T-helper 17 cell (primary cell): ENCODE measurements at regions not wholly inside any gene's neighbourhood (a gene's known extent, or its start where the extent isn't known, plus 50 kb on each side); places are given as distances from the start of the nearest gene placed in this dataset.

Experiments
- ATAC-seq: fragments of 150-1000 bp; cut with Tn5 transposase; 2 replicates; pipeline ENCODE4 v1.10.0; 2021; ENCODE audit warnings: mild to moderate bottlenecking, moderate library complexity
- DNase-seq, 3 donors: peaks; one replicate each; pipeline versions ENCODE4 v3.0.0 to v3.0.0-alpha.2; 2020 to 2021
- H3K9me3 ChIP-seq: one replicate; pipeline ENCODE4 v1.7.0; 2013; ENCODE audit warnings: low read length, mild to moderate bottlenecking; ENCODE audit not compliant: control insufficient read depth, poor library complexity, severe bottlenecking
- H3K27ac Mint-ChIP-seq: one replicate; pipeline ENCODE4 v1.8.0; 2022; ENCODE audit warnings: mild to moderate bottlenecking, moderate library complexity, mixed read lengths
- H3K27me3 Mint-ChIP-seq: one replicate; pipeline ENCODE4 v1.8.0; 2022; ENCODE audit warnings: mixed read lengths
- H3K36me3 Mint-ChIP-seq: one replicate; pipeline ENCODE4 v1.8.0; 2022; ENCODE audit warnings: low read depth, mixed read lengths
- H3K4me1 Mint-ChIP-seq: one replicate; pipeline ENCODE4 v1.8.0; 2022; ENCODE audit warnings: mild to moderate bottlenecking, mixed read lengths
- H3K4me3 Mint-ChIP-seq: one replicate; pipeline ENCODE4 v1.8.0; 2022; ENCODE audit warnings: mild to moderate bottlenecking, moderate library complexity, mixed read lengths

DNA sequence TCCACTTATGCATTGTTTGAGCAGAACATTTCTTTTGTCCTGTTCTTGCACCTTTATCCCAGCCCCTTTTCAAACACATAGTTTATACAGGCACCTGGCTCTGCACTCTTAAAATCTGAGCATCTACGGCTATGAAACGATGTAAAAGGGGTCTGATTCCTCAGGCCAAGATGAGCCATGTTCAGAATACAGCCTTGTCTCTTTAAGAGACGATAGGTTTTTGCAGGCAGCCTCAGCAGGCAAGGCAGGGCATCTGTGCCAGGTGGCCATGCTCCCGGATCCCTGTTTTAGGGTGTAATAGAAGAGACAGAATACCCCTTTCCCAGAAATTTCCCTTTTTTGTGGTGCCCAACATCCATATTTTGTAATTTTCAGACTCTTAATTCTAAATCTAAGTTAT lies 89.1 kb upstream of the NFIB start:
- H3K27me3 Mint-ChIP-seq: peaks cover 11% of the 10 kb centered on the region
- no peak overlapping the region for H3K27ac Mint-ChIP-seq
- H3K4me3 Mint-ChIP-seq: no peak overlapping the region
- no peak for DNase-seq
- H3K4me1 Mint-ChIP-seq: no peaks in the 10 kb centered on the region
- no peaks in the 10 kb centered on the region for H3K36me3 Mint-ChIP-seq
- ATAC-seq: no peak
- H3K9me3 ChIP-seq: no peaks in the 10 kb centered on the region

GRCh38 chr9:14402583-14402982 lies 88.6 kb upstream of the NFIB start:
- no peak overlapping the region for H3K27ac Mint-ChIP-seq

GRCh38 chr9:14401911-14402310 lies 88.0 kb upstream of the NFIB start:
- Mint-ChIP-seq H3K4me1 (no peaks in the 10 kb centered on the region), H3K4me3 (no peak overlapping the region), H3K27ac (no peak overlapping the region), H3K36me3 (no peaks in the 10 kb centered on the region), H3K27me3 (peaks cover 11% of the 10 kb centered on the region)
- ATAC-seq (no peak), DNase-seq (no peak)
- no peaks in the 10 kb centered on the region for H3K9me3 ChIP-seq

More at GRCh38 chr9:14402583-14402982, 88.6 kb upstream of the NFIB start:
- H3K9me3 ChIP-seq: no peaks in the 10 kb centered on the region
- H3K36me3 Mint-ChIP-seq: no peaks in the 10 kb centered on the region
- H3K4me1 Mint-ChIP-seq: no peaks in the 10 kb centered on the region
- peaks cover 11% of the 10 kb centered on the region for H3K27me3 Mint-ChIP-seq
- no peak for DNase-seq
- no peak overlapping the region for H3K4me3 Mint-ChIP-seq
- no peak for ATAC-seq

GRCh38 chr9:14400658-14400995 lies 86.7 kb upstream of the NFIB start:
- peaks cover 11% of the 10 kb centered on the region for H3K27me3 Mint-ChIP-seq
- no peak overlapping the region for H3K4me3 Mint-ChIP-seq
- no peak overlapping the region for H3K27ac Mint-ChIP-seq
- ATAC-seq (no peak), DNase-seq (no peak)
- no peaks in the 10 kb centered on the region for H3K4me1 Mint-ChIP-seq
- H3K36me3 Mint-ChIP-seq: no peaks in the 10 kb centered on the region
- H3K9me3 ChIP-seq: no peaks in the 10 kb centered on the region

- no peak for DNase-seq
- Mint-ChIP-seq H3K4me3 (no peak overlapping the region), H3K36me3 (no peaks in the 10 kb centered on the region), H3K27ac (no peak overlapping the region), H3K27me3 (peaks cover 11% of the 10 kb centered on the region), H3K4me1 (no peaks in the 10 kb centered on the region)
- no peaks in the 10 kb centered on the region for H3K9me3 ChIP-seq
- ATAC-seq: no peak
These were observed 86.1 kb upstream of the NFIB start for GRCh38 chr9:14399756-14400657.

GRCh38 chr9:14398473-14398872 lies 84.5 kb upstream of the NFIB start:
- Mint-ChIP-seq H3K4me1 (no peaks in the 10 kb centered on the region), H3K27ac (no peak overlapping the region), H3K4me3 (no peak overlapping the region), H3K27me3 (peaks cover 11% of the 10 kb centered on the region), H3K36me3 (no peaks in the 10 kb centered on the region)
- no peak for ATAC-seq
- H3K9me3 ChIP-seq: no peaks in the 10 kb centered on the region
- no peak for DNase-seq

DNA sequence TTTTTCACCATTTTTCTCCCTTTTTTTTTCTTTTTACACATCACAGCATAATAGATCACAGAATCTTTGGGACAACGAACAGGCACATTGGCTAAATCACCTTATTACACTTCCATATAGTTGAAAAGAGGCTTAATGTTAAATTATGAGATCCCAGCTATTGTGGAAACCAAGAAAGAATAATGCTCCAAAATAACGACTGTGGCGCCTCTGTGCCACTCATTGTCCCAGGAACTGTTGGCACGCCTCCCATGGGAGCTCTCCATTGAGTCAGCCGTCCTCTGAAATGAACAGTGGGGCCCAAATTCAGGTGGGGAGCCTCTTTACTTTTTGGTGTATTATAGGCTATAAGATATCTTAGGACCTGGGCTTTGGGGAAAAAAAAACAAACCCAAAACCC lies 82.2 kb upstream of the NFIB start:
- Mint-ChIP-seq H3K4me1 (no peaks in the 10 kb centered on the region), H3K27me3 (peaks cover 3% of the 10 kb centered on the region), H3K4me3 (no peak overlapping the region), H3K36me3 (no peaks in the 10 kb centered on the region), H3K27ac (no peak overlapping the region)
- no peak for ATAC-seq
- DNase-seq: no peak
- no peaks in the 10 kb centered on the region for H3K9me3 ChIP-seq

GRCh38 chr9:14395317-14396082 lies 81.6 kb upstream of the NFIB start:
- Mint-ChIP-seq H3K4me1 (no peaks in the 10 kb centered on the region), H3K27ac (no peak overlapping the region), H3K27me3 (no peaks in the 10 kb centered on the region), H3K36me3 (no peaks in the 10 kb centered on the region), H3K4me3 (no peak overlapping the region)
- no peak for DNase-seq
- no peak for ATAC-seq
- H3K9me3 ChIP-seq: no peaks in the 10 kb centered on the region

DNA sequence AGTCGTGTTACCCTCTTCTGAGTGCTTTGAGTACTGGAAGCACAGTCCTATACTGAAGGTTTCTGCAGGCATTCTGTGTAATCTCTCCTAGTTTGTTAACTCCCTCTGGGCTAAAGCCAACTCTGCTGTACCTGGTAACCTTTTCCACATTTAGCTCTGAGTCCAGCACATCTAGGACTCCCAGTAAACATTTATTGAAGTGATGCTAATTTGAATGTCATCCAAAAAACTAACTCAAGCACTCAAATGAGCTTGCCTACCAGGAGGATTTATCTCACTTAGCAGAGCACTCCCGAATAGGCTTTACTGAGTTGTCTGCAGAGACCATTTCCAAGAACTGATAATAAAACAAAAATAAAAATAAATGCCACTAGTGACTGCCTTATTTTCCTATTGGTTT lies 79.5 kb upstream of the NFIB start:
- ATAC-seq (no peak), DNase-seq (no peak)
- no peak overlapping the region for H3K27ac Mint-ChIP-seq
- H3K27me3 Mint-ChIP-seq: no peaks in the 10 kb centered on the region
- no peak overlapping the region for H3K4me3 Mint-ChIP-seq
- no peaks in the 10 kb centered on the region for H3K36me3 Mint-ChIP-seq
- H3K9me3 ChIP-seq: no peaks in the 10 kb centered on the region
- H3K4me1 Mint-ChIP-seq: no peaks in the 10 kb centered on the region

DNA sequence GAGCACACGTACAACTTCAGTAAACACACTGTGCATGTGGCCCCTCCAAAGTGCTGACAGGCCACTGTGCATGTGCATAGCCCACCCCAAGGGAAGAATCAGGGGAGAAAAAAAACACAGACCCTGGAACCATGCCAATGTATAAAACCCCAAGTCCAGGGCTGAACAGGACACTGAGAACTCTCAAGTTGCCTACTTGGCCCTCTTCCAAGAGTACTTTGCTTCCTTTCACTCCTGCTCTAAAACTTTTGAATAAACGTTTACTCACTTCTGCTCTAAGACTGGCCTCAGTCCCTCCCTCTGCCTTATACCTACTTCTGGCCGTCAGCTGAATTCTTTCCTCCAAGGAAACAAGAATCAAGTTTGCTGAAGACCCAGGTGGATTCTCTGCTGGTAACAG lies 77.7 kb upstream of the NFIB start:
- ATAC-seq (no peak), DNase-seq (no peak)
- no peaks in the 10 kb centered on the region for H3K4me1 Mint-ChIP-seq
- H3K36me3 Mint-ChIP-seq: no peaks in the 10 kb centered on the region
- no peaks in the 10 kb centered on the region for H3K9me3 ChIP-seq
- H3K27ac Mint-ChIP-seq: no peak overlapping the region
- H3K27me3 Mint-ChIP-seq: no peaks in the 10 kb centered on the region
- no peak overlapping the region for H3K4me3 Mint-ChIP-seq

DNA sequence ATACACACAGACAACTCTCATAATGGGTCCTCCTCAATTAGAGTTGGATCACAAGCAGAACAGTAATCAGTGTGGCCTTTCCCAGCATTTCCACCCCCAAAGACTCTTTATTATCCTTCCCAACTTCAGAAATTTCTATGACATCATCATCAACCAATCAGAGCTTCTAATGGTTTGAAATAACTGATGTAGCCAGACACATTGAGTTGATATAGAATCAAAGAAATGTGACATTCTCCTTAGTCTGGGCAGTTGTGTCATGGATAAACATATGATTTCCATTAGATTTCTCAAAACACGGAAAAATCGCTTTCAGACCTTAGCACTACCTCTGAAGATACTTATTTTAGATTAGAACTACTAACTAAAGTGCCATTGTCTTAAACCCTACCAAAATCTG lies 75.7 kb upstream of the NFIB start:
- Mint-ChIP-seq H3K36me3 (no peaks in the 10 kb centered on the region), H3K4me3 (no peak overlapping the region), H3K27me3 (peaks cover 4% of the 10 kb centered on the region), H3K4me1 (no peaks in the 10 kb centered on the region), H3K27ac (no peak overlapping the region)
- DNase-seq: no peak
- ATAC-seq: no peak
- H3K9me3 ChIP-seq: no peaks in the 10 kb centered on the region

DNA sequence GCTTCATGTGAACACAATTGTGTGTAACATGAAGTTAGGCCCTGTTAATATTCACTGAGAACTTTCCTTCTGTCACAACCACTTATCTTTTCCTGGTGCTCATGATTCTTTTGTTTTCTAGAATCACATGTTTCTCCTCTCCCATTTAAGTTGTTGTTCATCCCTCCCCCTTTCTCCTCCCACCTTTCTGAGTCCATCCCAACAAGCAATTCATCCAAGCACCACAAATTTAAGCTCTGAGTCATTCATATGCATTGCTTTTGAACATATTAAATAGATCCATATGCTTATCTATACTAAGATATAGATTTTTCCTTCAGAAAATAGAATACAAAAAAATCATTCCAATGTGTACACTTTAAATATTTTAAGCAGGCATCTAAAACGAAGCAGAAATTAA lies 75.2 kb upstream of the NFIB start:
- no peak for ATAC-seq

DNA sequence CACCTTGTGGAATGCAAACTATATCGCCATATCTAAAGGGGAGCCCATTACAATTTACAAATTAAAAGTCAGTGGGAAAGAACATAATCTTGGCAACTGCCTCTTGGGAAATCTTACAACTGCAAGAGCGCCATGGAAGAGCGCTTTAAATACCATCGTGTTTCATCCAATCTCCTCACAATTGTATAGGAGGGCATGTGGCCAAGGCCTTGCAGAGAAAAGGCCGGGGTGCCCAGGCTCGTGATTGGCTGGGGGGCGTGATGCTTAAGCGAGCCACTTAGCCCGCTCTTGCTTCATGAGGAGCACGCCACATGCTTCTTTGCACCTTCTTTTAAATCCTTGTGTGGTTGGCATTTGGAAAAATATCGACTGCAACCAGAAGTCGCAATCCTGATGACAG lies 69.8 kb upstream of the NFIB start:
- H3K9me3 ChIP-seq: no peaks in the 10 kb centered on the region
- ATAC-seq (no peak), DNase-seq (no peak)
- peaks cover 19% of the 10 kb centered on the region for H3K27me3 Mint-ChIP-seq
- no peaks in the 10 kb centered on the region for H3K36me3 Mint-ChIP-seq
- no peak overlapping the region for H3K4me3 Mint-ChIP-seq
- H3K4me1 Mint-ChIP-seq: no peaks in the 10 kb centered on the region
- no peak overlapping the region for H3K27ac Mint-ChIP-seq

More for the DNA sequence above, 75.2 kb upstream of the NFIB start:
- DNase-seq: no peak
- H3K27ac Mint-ChIP-seq: no peak overlapping the region
- peaks cover 7% of the 10 kb centered on the region for H3K27me3 Mint-ChIP-seq
- H3K4me1 Mint-ChIP-seq: no peaks in the 10 kb centered on the region
- H3K4me3 Mint-ChIP-seq: no peak overlapping the region
- no peaks in the 10 kb centered on the region for H3K36me3 Mint-ChIP-seq
- no peaks in the 10 kb centered on the region for H3K9me3 ChIP-seq

DNA sequence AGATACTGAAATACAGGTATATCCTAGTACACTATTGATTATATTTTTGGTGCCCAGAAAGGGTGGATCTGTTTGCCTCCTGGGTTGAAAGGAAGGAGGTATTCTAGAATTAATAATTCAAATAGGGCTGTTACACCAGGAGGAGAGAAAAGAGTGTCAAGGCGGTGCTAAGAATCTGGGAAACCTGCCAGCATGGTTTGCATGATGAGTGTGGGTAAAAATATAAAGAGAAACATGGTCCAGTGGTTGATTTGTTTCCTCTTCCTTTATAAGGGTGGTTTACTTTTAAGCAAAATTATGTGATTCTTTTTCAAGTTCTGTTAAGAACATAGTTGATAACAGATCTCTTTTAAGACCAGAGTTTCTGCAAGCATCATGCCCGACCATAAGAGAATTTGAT lies 69.4 kb upstream of the NFIB start:
- Mint-ChIP-seq H3K27ac (no peak overlapping the region), H3K27me3 (peaks cover 22% of the 10 kb centered on the region)

More for the DNA sequence above, 69.4 kb upstream of the NFIB start:
- Mint-ChIP-seq H3K36me3 (no peaks in the 10 kb centered on the region), H3K4me3 (no peak overlapping the region), H3K4me1 (no peaks in the 10 kb centered on the region)
- H3K9me3 ChIP-seq: no peaks in the 10 kb centered on the region
- DNase-seq (no peak), ATAC-seq (no peak)
